Activated CD4-positive, CD25-positive, alpha-beta regulatory T cell treated with anti-CD3 and anti-CD28 coated beads, Interleukin-2, amount 50 U/mL, for 16 hours (primary cell): ENCODE measurements at regions not wholly inside any gene's neighbourhood (a gene's known extent, or its start where the extent isn't known, plus 50 kb on each side); places are given as distances from the start of the nearest gene placed in this dataset.
"Not testable (repeated sequence)": the region's sequence is repeated elsewhere in the genome, so short reads cannot be mapped to it uniquely, and the experiment has no call there.

Experiments used
- DNase-seq: peaks from one replicate; pipeline ENCODE4 v3.0.0-alpha.2; 2020; ENCODE audit warnings: low read depth, low spot score

GRCh38 chr11:109934151-109934550, 159.0 kb upstream of the ZC3H12C start:
- no peak for DNase-seq

GRCh38 chr11:109936661-109937180, 156.5 kb upstream of the ZC3H12C start:
- DNase-seq: no peak

- DNase-seq: no peak
Measured at GRCh38 chr11:109937968-109938367, 155.2 kb upstream of the ZC3H12C start.

GRCh38 chr11:109939166-109939810, 153.9 kb upstream of the ZC3H12C start:
- no peak for DNase-seq

- no peak for DNase-seq
Measured at GRCh38 chr11:109940816-109941215, 152.4 kb upstream of the ZC3H12C start.

GRCh38 chr11:109945626-109946321, 147.4 kb upstream of the ZC3H12C start:
- DNase-seq: no peak

- peak; percentile 20 for DNase-seq
Measured at GRCh38 chr11:109946322-109946846, 146.8 kb upstream of the ZC3H12C start.

- DNase-seq: no peak
Measured at GRCh38 chr11:109954534-109954933, 138.7 kb upstream of the ZC3H12C start.

- DNase-seq: no peak
Measured at GRCh38 chr11:109956124-109956793, 136.9 kb upstream of the ZC3H12C start.

GRCh38 chr11:109957000-109957399, 136.2 kb upstream of the ZC3H12C start:
- no peak for DNase-seq

- DNase-seq: no peak
Measured at GRCh38 chr11:109957601-109958000, 135.6 kb upstream of the ZC3H12C start.

GRCh38 chr11:109958131-109958820, 134.9 kb upstream of the ZC3H12C start:
- DNase-seq: no peak

GRCh38 chr11:109958821-109959166, 134.4 kb upstream of the ZC3H12C start:
- DNase-seq: no peak

GRCh38 chr11:109960831-109961230, 132.4 kb upstream of the ZC3H12C start:
- DNase-seq: no peak

- DNase-seq: no peak
Measured at GRCh38 chr11:109961261-109961660, 131.9 kb upstream of the ZC3H12C start.

- no peak for DNase-seq
Measured at GRCh38 chr11:109963101-109963500, 130.1 kb upstream of the ZC3H12C start.

GRCh38 chr11:109964487-109964886, 128.7 kb upstream of the ZC3H12C start:
- no peak for DNase-seq

GRCh38 chr11:109965445-109965844, 127.7 kb upstream of the ZC3H12C start:
- DNase-seq: not testable (repeated sequence)

- not testable (repeated sequence) for DNase-seq
Measured at GRCh38 chr11:109965926-109966325, 127.3 kb upstream of the ZC3H12C start.

GRCh38 chr11:109967136-109967535, 126.1 kb upstream of the ZC3H12C start:
- DNase-seq: not testable (repeated sequence)

- no peak for DNase-seq
Measured at GRCh38 chr11:109968299-109968698, 124.9 kb upstream of the ZC3H12C start.

GRCh38 chr11:109968781-109969180, 124.4 kb upstream of the ZC3H12C start:
- DNase-seq: no peak
